GM23338 (cell line): ENCODE measurements at regions not wholly inside any gene's neighbourhood (a gene's known extent, or its start where the extent isn't known, plus 50 kb on each side); places are given as distances from the start of the nearest gene placed in this dataset.

Experiments
- ATAC-seq: fragments of 200-7000 bp; cut with Tn5 transposase; 3 replicates; pipeline ENCODE4 v1.9.1; 2020
- DNase-seq: peaks from one replicate; pipeline ENCODE4 v3.0.0-alpha.2; 2015; ENCODE audit warnings: low spot score
- H2AFZ ChIP-seq: fragments of 200-600 bp; sonication (generic); 2 replicates; pipeline ENCODE4 v1.8.0; 2016; ENCODE audit warnings: antibody characterized with exemption, mild to moderate bottlenecking, moderate library complexity
- H3F3A ChIP-seq: fragments of 200-600 bp; sonication (generic); replicated peaks from 2 replicates; pipeline ENCODE4 v1.8.0; 2017; ENCODE audit warnings: antibody characterized with exemption, mixed run types, low read depth
- H3K27ac ChIP-seq: fragments of 200-600 bp; sonication (generic); 2 replicates; pipeline ENCODE4 v1.6.1; 2016; ENCODE audit warnings: low read depth
- H3K27me3 ChIP-seq: fragments of 200-600 bp; sonication (generic); 2 replicates; pipeline ENCODE4 v1.8.0; 2016; ENCODE audit warnings: mild to moderate bottlenecking, mixed run types, moderate library complexity; ENCODE audit not compliant: insufficient read depth
- H3K36me3 ChIP-seq: fragments of 200-600 bp; sonication (generic); 2 replicates; pipeline ENCODE4 v1.8.0; 2016; ENCODE audit warnings: mild to moderate bottlenecking; ENCODE audit not compliant: insufficient read depth
- H3K4me1 ChIP-seq: fragments of 200-600 bp; sonication (generic); 2 replicates; pipeline ENCODE4 v1.8.0; 2016; ENCODE audit warnings: mild to moderate bottlenecking, moderate library complexity; ENCODE audit not compliant: insufficient read depth
- H3K4me2 ChIP-seq: fragments of 200-600 bp; sonication (generic); 2 replicates; pipeline ENCODE4 v1.7.1; 2017; ENCODE audit warnings: mixed run types
- H3K4me3 ChIP-seq: fragments of 200-600 bp; sonication (generic); 2 replicates; pipeline ENCODE4 v1.6.1; 2016; ENCODE audit warnings: mixed run types
- H3K79me2 ChIP-seq: fragments of 200-600 bp; sonication (generic); replicated peaks from 2 replicates; pipeline ENCODE4 v1.8.0; 2017; ENCODE audit warnings: mild to moderate bottlenecking; ENCODE audit not compliant: insufficient read depth
- H3K9me2 ChIP-seq: fragments of 200-600 bp; sonication (generic); 2 replicates; pipeline ENCODE4 v1.8.0; 2017; ENCODE audit not compliant: insufficient read depth
- H4K20me1 ChIP-seq: fragments of 200-600 bp; sonication (generic); replicated peaks from 2 replicates; pipeline ENCODE4 v1.8.0; 2017; ENCODE audit warnings: mild to moderate bottlenecking; ENCODE audit not compliant: insufficient read depth
- H3K27ac Mint-ChIP-seq: 2 replicates; pipeline ENCODE4 v1.8.0; 2020; ENCODE audit warnings: inconsistent platforms, mild to moderate bottlenecking, moderate library complexity, mixed read lengths
- H3K27me3 Mint-ChIP-seq: 3 replicates; pipeline ENCODE4 v1.8.0; 2022; ENCODE audit warnings: low read depth, mild to moderate bottlenecking, moderate library complexity, mixed read lengths, inconsistent platforms; ENCODE audit not compliant: insufficient read depth, poor library complexity
- H3K36me3 Mint-ChIP-seq: 3 replicates; pipeline ENCODE4 v1.8.0; 2021; ENCODE audit warnings: low read depth, mild to moderate bottlenecking, inconsistent platforms, moderate library complexity, mixed read lengths
- H3K4me1 Mint-ChIP-seq: 3 replicates; pipeline ENCODE4 v1.8.0; 2020; ENCODE audit warnings: mild to moderate bottlenecking, inconsistent platforms, mixed read lengths
- H3K4me3 Mint-ChIP-seq: 3 replicates; pipeline ENCODE4 v1.8.0; 2021; ENCODE audit warnings: moderate library complexity, mild to moderate bottlenecking, inconsistent platforms, mixed read lengths
- H3K9me3 Mint-ChIP-seq: 3 replicates; pipeline ENCODE4 v1.8.0; 2020; ENCODE audit warnings: moderate library complexity, mild to moderate bottlenecking, inconsistent platforms, mixed read lengths
- EZH2phosphoT487 ChIP-seq: fragments of 200-600 bp; sonication (generic); IDR thresholded peaks from one replicate; pipeline ENCODE4 v1.8.1; 2018; ENCODE audit warnings: antibody characterized with exemption; ENCODE audit not compliant: unreplicated experiment
- NANOG ChIP-seq: IDR thresholded peaks from 2 replicates; pipeline ENCODE4 v1.6.1; 2016; ENCODE audit warnings: antibody characterized with exemption, borderline replicate concordance
- ZNF462 ChIP-seq: fragments of 250-450 bp; sonication (Bioruptor Pico); IDR thresholded peaks from 2 replicates; pipeline ENCODE4 v1.5.0; 2020; ENCODE audit warnings: mild to moderate bottlenecking, moderate library complexity
- TF ChIP-seq, protein P1 (sequence below): IDR thresholded peaks from 2 replicates; pipeline ENCODE4 v1.6.1; 2016; ENCODE audit warnings: antibody characterized with exemption
- TF ChIP-seq, protein P2 (sequence below), 2 experiments: fragments of 200-600 bp in 1 of 2; sonication (generic) in 1 of 2; conservative IDR thresholded peaks; 2 replicates each; pipeline versions ENCODE4 v1.5.1 to v1.6.1; 2016 to 2017; ENCODE audit warnings: antibody characterized with exemption in 2 of 2, low read depth in 2 of 2, mild to moderate bottlenecking in 2 of 2, moderate library complexity in 1 of 2

- Histone ChIP-seq H2AFZ (no peak overlapping the region), H3K4me2 (no peak overlapping the region), H3K9me2 (no peaks in the 10 kb centered on the region), H3K27ac (no peak overlapping the region), H3K27me3 (no peaks in the 10 kb centered on the region), H3K36me3 (peaks cover 12% of the 10 kb centered on the region; the same call in 1 of the 2 replicates), H4K20me1 (no peaks in the 10 kb centered on the region), H3K79me2 (no peaks in the 10 kb centered on the region), H3F3A (no peaks in the 10 kb centered on the region), H3K4me3 (no peak overlapping the region), H3K4me1 (no peaks in the 10 kb centered on the region)
- H3K36me3 Mint-ChIP-seq, result peaks cover 11% of the 10 kb centered on the region; the same call in 2 of the 3 replicates
- DNase-seq, result no peak
- H3K9me3 Mint-ChIP-seq, result peaks cover 92% of the 10 kb centered on the region
- TF ChIP-seq, protein P1, sequence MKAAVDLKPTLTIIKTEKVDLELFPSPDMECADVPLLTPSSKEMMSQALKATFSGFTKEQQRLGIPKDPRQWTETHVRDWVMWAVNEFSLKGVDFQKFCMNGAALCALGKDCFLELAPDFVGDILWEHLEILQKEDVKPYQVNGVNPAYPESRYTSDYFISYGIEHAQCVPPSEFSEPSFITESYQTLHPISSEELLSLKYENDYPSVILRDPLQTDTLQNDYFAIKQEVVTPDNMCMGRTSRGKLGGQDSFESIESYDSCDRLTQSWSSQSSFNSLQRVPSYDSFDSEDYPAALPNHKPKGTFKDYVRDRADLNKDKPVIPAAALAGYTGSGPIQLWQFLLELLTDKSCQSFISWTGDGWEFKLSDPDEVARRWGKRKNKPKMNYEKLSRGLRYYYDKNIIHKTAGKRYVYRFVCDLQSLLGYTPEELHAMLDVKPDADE, result no peak
- TF ChIP-seq, protein P2, sequence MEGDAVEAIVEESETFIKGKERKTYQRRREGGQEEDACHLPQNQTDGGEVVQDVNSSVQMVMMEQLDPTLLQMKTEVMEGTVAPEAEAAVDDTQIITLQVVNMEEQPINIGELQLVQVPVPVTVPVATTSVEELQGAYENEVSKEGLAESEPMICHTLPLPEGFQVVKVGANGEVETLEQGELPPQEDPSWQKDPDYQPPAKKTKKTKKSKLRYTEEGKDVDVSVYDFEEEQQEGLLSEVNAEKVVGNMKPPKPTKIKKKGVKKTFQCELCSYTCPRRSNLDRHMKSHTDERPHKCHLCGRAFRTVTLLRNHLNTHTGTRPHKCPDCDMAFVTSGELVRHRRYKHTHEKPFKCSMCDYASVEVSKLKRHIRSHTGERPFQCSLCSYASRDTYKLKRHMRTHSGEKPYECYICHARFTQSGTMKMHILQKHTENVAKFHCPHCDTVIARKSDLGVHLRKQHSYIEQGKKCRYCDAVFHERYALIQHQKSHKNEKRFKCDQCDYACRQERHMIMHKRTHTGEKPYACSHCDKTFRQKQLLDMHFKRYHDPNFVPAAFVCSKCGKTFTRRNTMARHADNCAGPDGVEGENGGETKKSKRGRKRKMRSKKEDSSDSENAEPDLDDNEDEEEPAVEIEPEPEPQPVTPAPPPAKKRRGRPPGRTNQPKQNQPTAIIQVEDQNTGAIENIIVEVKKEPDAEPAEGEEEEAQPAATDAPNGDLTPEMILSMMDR (conservative IDR thresholded peaks at IDR 0.05; ENCODE audit: low read depth in 2 of 2), result no peak
- TF ChIP-seq ZNF462 (CRISPR knock-in tag) (no peak), NANOG (no peak), EZH2phosphoT487 (no peak)
- H3K4me3 Mint-ChIP-seq, result no peak overlapping the region
- H3K27ac Mint-ChIP-seq, result no peak overlapping the region
- H3K4me1 Mint-ChIP-seq, result no peaks in the 10 kb centered on the region
- ATAC-seq, result no peak
- H3K27me3 Mint-ChIP-seq, result no peaks in the 10 kb centered on the region
These were observed 632.8 kb upstream of the RAG2 start for GRCh38 chr11:37230865-37231264.
